ENCODE measurements at regions not wholly inside any gene's neighbourhood (a gene's known extent, or its start where the extent isn't known, plus 50 kb on each side); places are given as distances from the start of the nearest gene placed in this dataset.

GRCh38 chr10:106392778-106393177 is 771.7 kb downstream of the SORCS1 start:
- no peak for TF ChIP-seq CTCF (conservative IDR thresholded peaks at IDR 0.05)

GRCh38 chr10:106387063-106387462 is 777.4 kb downstream of the SORCS1 start:
- H3K27ac ChIP-seq, result no peak overlapping the region
- TF ChIP-seq CTCF (conservative IDR thresholded peaks at IDR 0.05), result no peak

More at GRCh38 chr10:106392778-106393177, 771.7 kb downstream of the SORCS1 start:
- no peak overlapping the region for H3K27ac ChIP-seq

- H3K27ac ChIP-seq, result no peak overlapping the region
- TF ChIP-seq CTCF (conservative IDR thresholded peaks at IDR 0.05), result no peak
Observed at GRCh38 chr10:106384496-106384895, 780.0 kb downstream of the SORCS1 start.

GRCh38 chr10:106380706-106381105 is 783.8 kb downstream of the SORCS1 start:
- H3K27ac ChIP-seq, result no peak overlapping the region
- TF ChIP-seq CTCF (conservative IDR thresholded peaks at IDR 0.05), result no peak

- no peak for TF ChIP-seq CTCF (conservative IDR thresholded peaks at IDR 0.05)
- no peak overlapping the region for H3K27ac ChIP-seq
Observed at GRCh38 chr10:106378251-106378650, 786.3 kb downstream of the SORCS1 start.

- no peak for TF ChIP-seq CTCF (conservative IDR thresholded peaks at IDR 0.05)
- no peak overlapping the region for H3K27ac ChIP-seq
Observed at GRCh38 chr10:106370751-106371150, 793.8 kb downstream of the SORCS1 start.

GRCh38 chr10:106360870-106361269 is 803.6 kb downstream of the SORCS1 start:
- no peak for TF ChIP-seq CTCF (conservative IDR thresholded peaks at IDR 0.05)
- H3K27ac ChIP-seq, result no peak overlapping the region

- no peak overlapping the region for H3K27ac ChIP-seq
- TF ChIP-seq CTCF (conservative IDR thresholded peaks at IDR 0.05), result peak; percentile 39
Observed at GRCh38 chr10:106355450-106355849, 809.1 kb downstream of the SORCS1 start.

Measured in VCaP (cell line).